LHCN-M2 (cell line): ENCODE measurements at regions not wholly inside any gene's neighbourhood (a gene's known extent, or its start where the extent isn't known, plus 50 kb on each side); places are given as distances from the start of the nearest gene placed in this dataset.
A peak's percentile ranks its signal among the peaks of the same experiment; 100 is the strongest.
"Not testable (repeated sequence)": the region's sequence is repeated elsewhere in the genome, so short reads cannot be mapped to it uniquely, and the experiment has no call there.

ENCODE experiments used
- DNase-seq: peaks from one replicate; pipeline ENCODE4 v3.0.0-alpha.2; 2012; ENCODE audit warnings: low read depth

- DNase-seq: peak; percentile 6
Observed at GRCh38 chr4:66430856-66431255, 760.6 kb upstream of the EPHA5 start.

- no peak for DNase-seq
Observed at GRCh38 chr4:66429276-66429675, 759.0 kb upstream of the EPHA5 start.

- DNase-seq: no peak
Observed at GRCh38 chr4:66416425-66416824, 746.1 kb upstream of the EPHA5 start.

GRCh38 chr4:66404141-66404540, 733.9 kb upstream of the EPHA5 start:
- peak; percentile 10 for DNase-seq

- DNase-seq: peak; percentile 20
Observed at GRCh38 chr4:66376921-66377320, 706.6 kb upstream of the EPHA5 start.

- peak; percentile 9 for DNase-seq
Observed at GRCh38 chr4:66376396-66376795, 706.1 kb upstream of the EPHA5 start.

- no peak for DNase-seq
Observed at GRCh38 chr4:66373268-66373667, 703.0 kb upstream of the EPHA5 start.

GRCh38 chr4:66372706-66373105, 702.4 kb upstream of the EPHA5 start:
- no peak for DNase-seq

- DNase-seq: no peak
Observed at GRCh38 chr4:66367043-66367660, 696.9 kb upstream of the EPHA5 start.

GRCh38 chr4:66360395-66360794, 690.1 kb upstream of the EPHA5 start:
- not testable (repeated sequence) for DNase-seq

- DNase-seq: peak; percentile 92
Observed at GRCh38 chr4:66357316-66357715, 687.0 kb upstream of the EPHA5 start.

- no peak for DNase-seq
Observed at GRCh38 chr4:66355328-66355727, 685.0 kb upstream of the EPHA5 start.

GRCh38 chr4:66351761-66352160, 681.5 kb upstream of the EPHA5 start:
- peak; percentile 40 for DNase-seq

GRCh38 chr4:66340286-66340893, 670.1 kb upstream of the EPHA5 start:
- no peak for DNase-seq

GRCh38 chr4:66339007-66339406, 668.7 kb upstream of the EPHA5 start:
- DNase-seq: no peak

GRCh38 chr4:66331761-66332160, 661.5 kb upstream of the EPHA5 start:
- no peak for DNase-seq

- DNase-seq: peak; percentile 13
Observed at GRCh38 chr4:66330125-66330524, 659.8 kb upstream of the EPHA5 start.

- DNase-seq: peak; percentile 16
Observed at GRCh38 chr4:66328803-66329574, 658.7 kb upstream of the EPHA5 start.

- DNase-seq: no peak
Observed at GRCh38 chr4:66307641-66308438, 637.6 kb upstream of the EPHA5 start.

GRCh38 chr4:66300336-66300934, 630.1 kb upstream of the EPHA5 start:
- no peak for DNase-seq

- no peak for DNase-seq
Observed at GRCh38 chr4:66298569-66298968, 628.3 kb upstream of the EPHA5 start.

GRCh38 chr4:66297703-66298102, 627.4 kb upstream of the EPHA5 start:
- DNase-seq: no peak
